Heart left ventricle (tissue), 13 donors: ENCODE measurements at regions not wholly inside any gene's neighbourhood (a gene's known extent, or its start where the extent isn't known, plus 50 kb on each side); places are given as distances from the start of the nearest gene placed in this dataset.
"Not testable (repeated sequence)": the region's sequence is repeated elsewhere in the genome, so short reads cannot be mapped to it uniquely, and the experiment has no call there.

Experiments
- CTCF ChIP-seq, 12 donors: fragments of 200-600 bp; sonication (generic) in 4 of 12; IDR thresholded peaks; one replicate each; pipeline versions ENCODE4 v1.5.0 to v1.8.0; 2018 to 2022; ENCODE audit warnings: antibody characterized with exemption in 12 of 12, mild to moderate bottlenecking in 5 of 12
- POLR2A ChIP-seq, 2 donors: fragments of 450-650 bp; IDR thresholded peaks; one replicate each; pipeline ENCODE4 v1.6.1; 2017; ENCODE audit warnings: antibody characterized with exemption in 2 of 2, mild to moderate bottlenecking in 2 of 2, moderate library complexity in 2 of 2
- donor health status: ischemic (EF 13 %, LVEDD 7.1; RV severe dilation, severe dysfunction).
- donor health status: DM: no; HTN: yes; CAD: no.
- donor health status: DM: no; HTN: no; CAD: no.
- donor health status: ischemic (EF 25% LVEDD 6.9; RV normal size, moderate dysfunction).
- donor health status: ischemic (EF 25% LVEDD 5.7; RV mildly dilated, moderate dysfunction).
- donor health status: ischemic (EF 35%, LVEDD 5.7; RV mildly dilated, moderate dysfunction).
- donor health status: nonischemic (EF 11% LVEDD 7.7; RV severe dilation, severe dysfunction).
- donor health status: DM: yes; HTN: yes; CAD: no.
- donor health status: PGD.
- donor health status: ischemic (EF 29% LVEDD 5.4; RV normal size, mild dysfunction).
- donor health status: nonischemic (EF 23%, LVEDD 6.1; RV moderate dilation, normal function).

GRCh38 chr16:29118301-29118957 is 133.6 kb downstream of the LAT start:
- not testable (repeated sequence) for TF ChIP-seq CTCF, POLR2A (IDR thresholded peaks at IDR 0.05)
